ENCODE measurements at regions not wholly inside any gene's neighbourhood (a gene's known extent, or its start where the extent isn't known, plus 50 kb on each side); places are given as distances from the start of the nearest gene placed in this dataset.

- TF ChIP-seq GABPB1 (CRISPR knock-in tag; IDR thresholded peaks at IDR 0.05) (peak; percentile 29; the same call in 1 of the 2 replicates), TSC22D2 (CRISPR knock-in tag; IDR thresholded peaks at IDR 0.05; ENCODE audit: borderline replicate concordance) (no peak), ZNF570 (CRISPR knock-in tag; IDR thresholded peaks at IDR 0.05; ENCODE audit: borderline replicate concordance) (no peak)
These were observed 418.5 kb upstream of the EEF2KMT start (continued) for GRCh38 chr16:5516115-5516514.

- FAIRE-seq: no peak
- Histone ChIP-seq H3K79me2 (ENCODE audit: insufficient read depth, low read length) (no peaks in the 10 kb centered on the region), H3K27ac (ENCODE audit: extremely low read length, insufficient read depth, low read length) (no peak overlapping the region), H3K4me3 (replicated peaks in 1 of 3; ENCODE audit: insufficient read depth in 1 of 3, low read depth in 2 of 3, low read length in 3 of 3) (no peak overlapping the region), H3K4me1 (ENCODE audit: insufficient read depth, low read length) (no peaks in the 10 kb centered on the region), H3K4me2 (ENCODE audit: low read depth, low read length) (no peak overlapping the region), H2AFZ (ENCODE audit: low read length) (no peak overlapping the region), H3K9ac (ENCODE audit: insufficient read depth, low read depth, low read length) (no peak overlapping the region), H3K9me3 (ENCODE audit: low read length) (peaks cover 15% of the 10 kb centered on the region), H4K20me1 (ENCODE audit: insufficient read depth, low read length) (no peaks in the 10 kb centered on the region), H3K27me3 (ENCODE audit: control insufficient read depth in 1 of 2, insufficient read depth in 2 of 2, low read length in 2 of 2) (peaks cover 2 to 8% of the 10 kb centered on the region in 2 experiments; a peak in 1 of 5 replicates), H3K36me3 (replicated peaks in 1 of 2; ENCODE audit: control insufficient read depth in 1 of 2, insufficient read depth in 2 of 2, low read length in 2 of 2) (no peaks in the 10 kb centered on the region)
- no peak for DNase-seq (ENCODE audit: low spot score)
- TF ChIP-seq MAFK (conservative IDR thresholded peaks at IDR 0.05 in 1 of 2, IDR thresholded peaks at IDR 0.05 in 1 of 2; ENCODE audit: low read length in 2 of 2) (peak; percentile 74 to 89), ZSCAN21 (CRISPR knock-in tag; IDR thresholded peaks at IDR 0.05; ENCODE audit: borderline replicate concordance) (no peak), MAFF (IDR thresholded peaks at IDR 0.05; ENCODE audit: low read depth, low read length) (peak; percentile 78), NONO (IDR thresholded peaks at IDR 0.05) (no peak), NONO (CRISPR knock-in tag; conservative IDR thresholded peaks at IDR 0.05) (no peak), ZBTB2 (CRISPR knock-in tag; IDR thresholded peaks at IDR 0.05; ENCODE audit: low read depth) (no peak)
- in situ Hi-C loops (cut with HindIII; ENCODE audit: extremely low pct_ligation_motif_present, low pct_unique_long_range_greater_than_20kb): loop anchor here (25.0 kb wide), 1 partner anchor 1125 kb away; no protein-coding TSS in a partner anchor
- ATAC-seq: no peak
- intact Hi-C loops (cut with micrococcal nuclease; ENCODE audit: unreplicated experiment): no loop called here
- POLR2A ChIA-PET: no interaction called here
- BruUV-seq (replicated peaks): no TSS peak
- WGBS (ENCODE audit: low lambda C conversion rate): 17% methylated on average over 4 of the region's 4 CpGs
- CTCF ChIA-PET (ENCODE audit: low intra/inter-chr PET ratio, low total read pairs): no interaction called here
These were observed 414.4 kb upstream of the EEF2KMT start for GRCh38 chr16:5512014-5512413.

All from HepG2 (cell line).